ENCODE measurements at regions not wholly inside any gene's neighbourhood (a gene's known extent, or its start where the extent isn't known, plus 50 kb on each side); places are given as distances from the start of the nearest gene placed in this dataset.

DNA sequence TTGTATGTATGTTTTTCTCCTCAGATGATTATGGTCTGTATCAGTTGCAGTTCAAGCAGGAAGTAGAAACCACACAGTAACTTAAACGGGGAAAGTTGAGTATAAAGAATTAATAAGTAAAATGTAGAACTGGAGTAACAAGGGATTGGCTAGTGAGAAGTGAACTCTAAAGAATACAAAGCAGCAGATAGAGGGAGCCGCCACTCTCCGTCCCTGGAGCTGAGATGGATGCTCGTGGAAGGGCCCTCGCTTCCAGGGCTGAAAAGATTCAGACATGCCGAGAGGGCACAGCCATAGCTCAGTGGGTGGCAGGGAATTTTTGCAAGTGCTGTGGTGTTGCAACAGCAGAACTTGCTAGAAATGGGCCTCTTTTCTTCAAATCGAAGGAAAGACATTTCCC is 155.8 kb downstream of the COL6A3 start:
- TF ChIP-seq, protein P1, sequence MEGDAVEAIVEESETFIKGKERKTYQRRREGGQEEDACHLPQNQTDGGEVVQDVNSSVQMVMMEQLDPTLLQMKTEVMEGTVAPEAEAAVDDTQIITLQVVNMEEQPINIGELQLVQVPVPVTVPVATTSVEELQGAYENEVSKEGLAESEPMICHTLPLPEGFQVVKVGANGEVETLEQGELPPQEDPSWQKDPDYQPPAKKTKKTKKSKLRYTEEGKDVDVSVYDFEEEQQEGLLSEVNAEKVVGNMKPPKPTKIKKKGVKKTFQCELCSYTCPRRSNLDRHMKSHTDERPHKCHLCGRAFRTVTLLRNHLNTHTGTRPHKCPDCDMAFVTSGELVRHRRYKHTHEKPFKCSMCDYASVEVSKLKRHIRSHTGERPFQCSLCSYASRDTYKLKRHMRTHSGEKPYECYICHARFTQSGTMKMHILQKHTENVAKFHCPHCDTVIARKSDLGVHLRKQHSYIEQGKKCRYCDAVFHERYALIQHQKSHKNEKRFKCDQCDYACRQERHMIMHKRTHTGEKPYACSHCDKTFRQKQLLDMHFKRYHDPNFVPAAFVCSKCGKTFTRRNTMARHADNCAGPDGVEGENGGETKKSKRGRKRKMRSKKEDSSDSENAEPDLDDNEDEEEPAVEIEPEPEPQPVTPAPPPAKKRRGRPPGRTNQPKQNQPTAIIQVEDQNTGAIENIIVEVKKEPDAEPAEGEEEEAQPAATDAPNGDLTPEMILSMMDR (conservative IDR thresholded peaks at IDR 0.05) = no peak
- TF ChIP-seq EZH2 (IDR thresholded peaks at IDR 0.05; ENCODE audit: low read depth) = no peak
